Activated CD4-positive, alpha-beta T cell treated with anti-CD3 and anti-CD28 coated beads, Interleukin-2, amount 50 U/mL, for 48 hours (primary cell): ENCODE measurements at regions not wholly inside any gene's neighbourhood (a gene's known extent, or its start where the extent isn't known, plus 50 kb on each side); places are given as distances from the start of the nearest gene placed in this dataset.
"Not testable (repeated sequence)": the region's sequence is repeated elsewhere in the genome, so short reads cannot be mapped to it uniquely, and the experiment has no call there.

Experiments
- DNase-seq, 2 experiments: peaks; one replicate each; pipeline ENCODE4 v3.0.0-alpha.2; 2020

DNA sequence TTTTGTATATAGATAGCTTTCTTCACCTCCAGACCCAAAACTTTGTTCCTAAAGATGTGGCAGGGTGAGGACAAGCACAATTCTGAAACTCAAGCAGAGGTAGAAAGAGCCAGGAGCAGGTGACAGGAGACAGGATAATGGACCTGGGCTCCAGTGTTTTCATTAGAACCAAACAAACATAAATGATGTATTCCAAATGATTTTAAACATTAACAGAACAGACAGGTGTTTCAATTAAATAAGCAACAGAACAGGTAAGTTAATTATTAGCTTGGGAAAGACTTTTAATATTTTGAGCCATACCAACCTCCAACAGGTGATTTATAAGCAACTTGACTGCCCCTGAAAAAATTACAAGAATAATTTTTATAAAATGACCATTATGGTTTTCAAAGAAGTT lies 459.4 kb upstream of the LCORL start:
- DNase-seq, result no peak

DNA sequence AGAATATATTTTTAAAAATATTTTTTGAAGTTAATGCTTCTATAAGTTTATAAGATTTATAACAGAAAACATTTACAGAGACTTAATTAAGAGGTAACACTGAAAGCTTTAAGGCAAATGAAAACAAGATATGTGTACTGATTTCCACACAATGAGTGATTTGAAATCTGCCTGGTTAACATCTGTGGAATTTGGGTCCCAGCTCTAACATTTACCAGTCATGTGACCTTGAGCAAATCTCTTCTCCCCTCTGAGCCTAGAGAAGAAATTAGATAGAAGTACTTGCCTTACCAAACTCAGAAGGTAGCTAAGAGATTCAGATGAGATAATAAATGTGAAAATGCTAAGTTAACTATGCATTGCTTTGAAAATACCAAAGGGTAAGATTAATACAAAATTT lies 458.8 kb upstream of the LCORL start:
- DNase-seq, result no peak

DNA sequence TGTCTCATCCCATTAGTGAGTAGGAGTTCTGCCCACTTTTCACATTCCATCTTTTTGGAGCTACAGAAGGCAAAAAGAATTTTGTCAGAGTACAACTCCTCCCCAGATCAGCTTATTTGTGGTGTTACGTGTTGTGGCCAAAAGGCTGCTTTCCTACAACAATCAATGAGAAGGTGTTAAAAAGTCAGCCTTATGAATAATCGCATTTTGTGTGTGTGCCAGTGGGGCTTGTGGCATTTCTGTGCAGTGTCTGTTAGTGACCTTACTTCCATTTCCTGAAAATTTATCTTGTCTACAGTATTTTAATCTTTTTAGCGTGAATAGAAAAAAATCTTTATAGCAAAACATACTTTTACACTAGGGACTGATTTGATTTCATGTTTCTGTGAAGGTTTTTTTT lies 458.3 kb upstream of the LCORL start:
- no peak for DNase-seq

- DNase-seq, result no peak
Observed at GRCh38 chr4:18463987-18464559, 442.5 kb upstream of the LCORL start.

DNA sequence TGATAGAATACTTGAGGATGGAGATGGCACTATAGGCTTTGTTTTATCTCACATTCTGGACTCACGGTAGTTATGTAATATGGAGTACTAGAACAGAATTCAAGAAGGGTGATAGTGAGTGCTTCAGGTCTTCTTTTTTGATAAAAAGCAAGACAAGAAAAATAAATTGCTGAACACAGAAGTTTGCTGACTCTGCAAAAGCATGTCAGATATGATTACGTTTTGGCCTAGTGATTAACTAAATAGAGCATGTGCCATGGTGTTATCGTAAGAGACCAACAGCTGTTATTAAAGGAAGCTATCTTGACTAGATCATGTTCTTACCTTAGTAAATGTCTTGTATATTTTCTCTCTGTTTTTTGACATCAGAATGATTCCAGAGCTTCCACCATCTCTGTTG lies 436.9 kb upstream of the LCORL start:
- DNase-seq, result no peak

- no peak for DNase-seq
Observed at GRCh38 chr4:18454349-18454748, 432.8 kb upstream of the LCORL start.

DNA sequence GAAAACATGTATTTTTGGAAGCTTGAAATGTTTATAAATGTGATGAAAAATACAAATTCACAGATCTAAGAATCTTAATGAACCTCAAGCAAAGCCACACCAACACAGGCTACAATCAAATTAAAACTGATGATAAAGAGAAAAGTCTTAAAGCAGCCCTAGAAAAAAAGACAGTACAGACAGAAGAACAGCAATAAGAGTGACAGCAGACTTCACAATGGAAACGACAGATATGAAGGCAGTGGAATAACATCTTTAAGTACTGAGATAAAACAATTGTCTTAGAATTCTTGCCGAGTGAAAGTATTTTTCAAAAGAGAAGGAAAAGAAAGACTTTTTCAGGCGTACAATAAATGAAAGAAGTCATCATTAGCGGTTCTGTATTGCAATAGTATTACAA lies 423.6 kb upstream of the LCORL start:
- no peak for DNase-seq

GRCh38 chr4:18444206-18444605 lies 422.7 kb upstream of the LCORL start:
- DNase-seq, result no peak

- DNase-seq, result no peak
Observed at GRCh38 chr4:18442957-18443356, 421.4 kb upstream of the LCORL start.

DNA sequence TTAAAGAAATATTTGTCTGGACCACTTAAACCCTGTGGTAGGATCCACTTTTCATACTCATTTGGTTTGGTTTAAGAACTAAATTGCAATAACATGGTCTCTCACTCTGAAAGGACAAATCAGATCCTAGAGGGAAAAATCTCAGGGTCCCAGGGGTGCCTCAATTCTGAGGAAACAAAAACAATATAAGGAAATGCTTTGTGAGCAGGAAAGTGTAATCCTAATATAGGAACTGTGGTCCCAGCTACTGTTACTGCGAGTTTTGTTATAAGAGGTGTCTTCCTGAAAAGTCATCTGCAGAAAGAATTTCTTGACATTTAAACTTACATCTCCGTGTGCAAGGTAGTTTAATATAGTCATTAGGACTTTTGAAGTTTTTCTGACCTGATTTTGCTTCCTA lies 420.1 kb upstream of the LCORL start:
- DNase-seq, result no peak

DNA sequence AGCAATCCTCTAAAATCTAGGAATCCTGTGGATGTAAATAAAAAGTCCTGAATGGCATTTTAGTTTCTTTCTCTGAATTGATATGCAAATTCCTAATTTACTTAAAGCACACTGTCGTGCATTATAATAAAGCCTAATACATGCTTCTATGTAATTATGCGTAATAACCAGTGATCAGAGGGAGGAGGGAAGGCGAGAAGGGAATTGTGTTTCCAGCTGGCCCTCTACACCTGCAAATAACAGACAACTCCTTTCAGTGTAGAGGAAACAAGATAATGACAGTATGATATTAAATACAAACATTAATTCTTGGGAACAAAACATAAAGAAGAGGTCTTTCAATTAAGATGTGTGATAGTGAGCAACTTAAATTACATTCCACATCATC lies 419.6 kb upstream of the LCORL start:
- DNase-seq, result no peak

DNA sequence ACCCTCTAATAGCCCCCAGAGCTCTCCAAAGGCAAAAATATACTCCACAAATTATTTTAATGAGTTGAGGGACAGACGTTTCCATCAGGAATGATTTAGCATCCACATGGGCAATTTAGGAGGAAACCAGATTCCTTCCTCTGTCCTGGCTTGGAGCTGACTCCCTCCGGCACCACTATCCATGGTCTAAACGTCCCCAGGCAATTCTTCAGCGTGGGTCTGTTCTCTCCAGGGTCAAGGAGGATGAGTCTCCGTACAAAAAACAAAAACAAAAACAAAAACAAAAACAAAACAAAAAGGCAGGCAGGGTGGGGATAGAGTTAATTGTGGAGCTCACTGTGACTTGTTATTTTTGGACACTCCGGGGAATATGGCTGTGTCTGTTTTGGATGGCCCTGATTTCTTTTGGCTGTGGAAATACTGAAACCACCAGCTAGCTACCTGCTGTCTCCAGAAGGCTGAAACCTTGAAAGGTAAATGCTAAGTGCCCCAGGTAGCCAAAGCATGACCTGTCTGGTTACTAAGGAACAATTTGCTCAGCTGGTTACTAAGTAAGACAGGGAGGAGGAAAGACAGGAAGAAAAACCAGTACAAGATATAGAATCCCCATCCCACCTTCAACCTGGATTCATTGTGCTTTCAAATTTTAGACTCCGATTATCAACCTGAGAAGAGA lies 419.1 kb upstream of the LCORL start:
- no peak for DNase-seq

- no peak for DNase-seq
Observed at GRCh38 chr4:18439311-18439710, 417.8 kb upstream of the LCORL start.

GRCh38 chr4:18435781-18436180 lies 414.2 kb upstream of the LCORL start:
- no peak for DNase-seq

DNA sequence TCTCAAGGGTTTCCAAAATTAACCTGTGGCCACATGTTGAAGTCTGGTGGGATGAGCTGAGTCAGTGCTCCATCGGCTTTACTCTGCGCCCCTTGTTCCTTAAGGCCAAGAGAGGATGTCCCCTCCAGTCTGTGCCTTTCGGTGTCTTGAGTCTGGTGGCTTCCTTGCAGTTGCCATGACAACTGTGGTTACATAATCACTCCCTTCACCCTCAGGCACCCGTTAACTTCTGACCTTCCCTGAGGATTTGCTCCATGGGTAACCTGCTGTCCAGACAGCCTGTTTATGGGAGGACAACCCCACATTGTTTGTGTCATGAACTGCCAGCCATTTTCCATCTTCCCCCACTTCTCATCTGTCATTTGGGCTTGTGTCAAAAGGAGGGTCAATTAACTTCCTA lies 401.1 kb upstream of the LCORL start:
- DNase-seq, result no peak

DNA sequence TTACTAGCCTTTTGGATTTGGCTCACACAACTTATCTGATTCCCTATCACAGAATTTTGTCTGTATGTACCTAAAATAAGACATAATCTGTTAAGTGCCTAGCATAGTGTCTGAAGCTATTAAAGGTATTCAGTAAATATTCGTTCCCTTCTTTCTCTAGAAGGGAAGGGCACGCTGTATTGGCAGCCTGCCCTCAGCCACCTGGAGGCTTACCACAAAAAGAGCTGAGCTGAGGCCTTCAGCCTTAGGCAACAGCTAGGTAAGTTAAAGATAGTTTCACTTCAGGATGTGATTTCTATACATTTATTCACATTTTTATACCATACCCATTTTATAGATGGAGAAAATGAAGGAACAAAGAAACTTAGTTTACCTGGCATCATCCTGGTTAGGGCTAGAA lies 400.0 kb upstream of the LCORL start:
- DNase-seq, result no peak

- DNase-seq, result no peak
Observed at GRCh38 chr4:18419780-18420179, 398.2 kb upstream of the LCORL start.

DNA sequence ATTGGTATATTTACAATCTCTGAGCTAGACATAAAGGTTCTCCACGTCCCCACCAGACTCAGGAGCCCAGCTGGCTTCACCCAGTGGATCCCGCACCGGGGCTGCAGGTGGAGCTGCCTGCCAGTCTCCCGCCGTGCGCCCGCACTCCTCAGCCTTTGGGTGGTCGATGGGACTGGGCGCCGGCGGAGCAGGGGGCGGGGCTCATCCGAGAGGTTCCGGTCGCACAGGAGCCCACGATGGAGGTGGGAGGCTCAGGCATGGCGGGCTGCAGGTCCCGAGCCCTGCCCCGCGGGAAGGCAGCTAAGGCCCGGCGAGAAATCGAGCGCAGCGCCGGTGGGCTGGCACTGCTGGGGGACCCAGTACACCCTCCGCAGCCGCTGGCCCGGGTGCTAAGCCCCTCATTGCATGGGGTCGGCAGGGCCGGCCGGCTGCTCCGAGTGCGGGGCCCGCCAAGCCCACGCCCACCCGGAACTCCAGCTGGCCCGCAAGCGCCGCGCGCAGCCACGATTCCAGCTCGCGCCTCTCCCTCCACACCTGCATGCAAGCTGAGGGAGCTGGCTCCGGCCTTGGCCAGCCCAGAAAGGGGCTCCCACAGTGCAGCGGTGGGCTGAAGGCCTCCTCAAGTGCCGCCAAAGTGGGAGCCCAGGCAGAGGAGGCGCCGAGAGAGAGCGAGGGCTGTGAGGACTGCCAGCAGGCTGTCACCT lies 396.8 kb upstream of the LCORL start:
- DNase-seq, result not testable (repeated sequence)

DNA sequence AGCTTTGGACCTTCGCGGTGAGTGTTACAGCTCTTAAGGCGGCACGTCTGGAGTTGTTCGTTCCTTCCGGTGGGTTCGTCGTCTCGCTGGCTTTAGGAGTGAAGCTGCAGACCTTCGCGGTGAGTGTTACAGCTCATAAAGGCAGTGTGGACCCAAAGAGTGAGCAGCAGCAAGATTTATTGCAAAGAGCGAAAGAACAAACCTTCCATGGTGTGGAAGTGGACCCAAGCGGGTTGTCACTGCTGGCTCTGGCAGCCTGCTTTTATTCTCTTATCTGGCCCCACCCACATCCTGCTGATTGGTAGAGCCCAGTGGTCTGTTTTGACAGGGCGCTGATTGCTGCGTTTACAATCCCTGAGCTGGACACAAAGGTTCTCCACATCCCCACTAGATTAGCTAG lies 396.1 kb upstream of the LCORL start:
- not testable (repeated sequence) for DNase-seq

- no peak for DNase-seq
Observed at GRCh38 chr4:18406264-18406663, 384.7 kb upstream of the LCORL start.

GRCh38 chr4:18405054-18405453 lies 383.5 kb upstream of the LCORL start:
- DNase-seq, result no peak

DNA sequence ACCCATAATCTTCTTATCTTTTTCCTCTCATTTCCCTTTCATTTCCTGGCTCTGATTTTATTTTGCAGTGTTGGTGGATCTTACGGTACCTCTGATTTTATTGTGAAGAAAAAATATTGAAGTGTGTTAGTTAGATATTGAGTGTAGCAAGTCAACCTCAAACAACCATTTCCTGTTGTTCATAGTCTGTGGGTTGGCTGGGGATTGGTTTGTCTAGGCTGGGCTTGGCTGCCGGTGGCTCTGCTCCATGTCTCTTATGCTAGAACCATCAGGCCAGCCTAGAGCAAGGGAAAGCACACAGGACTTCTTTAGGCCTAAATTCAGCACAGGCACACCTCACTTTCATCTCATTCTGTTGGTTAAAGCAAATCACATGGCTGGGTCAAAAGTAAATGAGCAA lies 383.1 kb upstream of the LCORL start:
- DNase-seq, result no peak

DNA sequence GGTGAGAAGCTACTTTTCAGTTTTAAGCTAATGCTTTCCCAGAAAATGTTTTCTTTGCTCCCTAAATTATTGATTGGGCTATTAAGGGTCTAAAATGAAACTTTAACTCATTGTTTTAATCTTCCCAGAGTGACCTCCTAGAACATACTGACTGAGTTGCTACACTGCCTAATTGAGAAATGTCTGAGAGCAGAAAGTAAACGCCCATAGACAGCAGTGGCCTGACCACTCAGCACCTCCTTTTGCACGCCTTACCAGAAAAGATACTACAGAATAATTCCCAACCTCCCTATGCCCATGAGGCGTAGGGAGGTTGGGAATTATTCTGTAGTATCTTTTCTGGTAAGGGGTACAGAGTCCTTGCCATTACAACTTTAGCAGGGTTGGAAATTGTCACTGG lies 381.8 kb upstream of the LCORL start:
- no peak for DNase-seq

DNA sequence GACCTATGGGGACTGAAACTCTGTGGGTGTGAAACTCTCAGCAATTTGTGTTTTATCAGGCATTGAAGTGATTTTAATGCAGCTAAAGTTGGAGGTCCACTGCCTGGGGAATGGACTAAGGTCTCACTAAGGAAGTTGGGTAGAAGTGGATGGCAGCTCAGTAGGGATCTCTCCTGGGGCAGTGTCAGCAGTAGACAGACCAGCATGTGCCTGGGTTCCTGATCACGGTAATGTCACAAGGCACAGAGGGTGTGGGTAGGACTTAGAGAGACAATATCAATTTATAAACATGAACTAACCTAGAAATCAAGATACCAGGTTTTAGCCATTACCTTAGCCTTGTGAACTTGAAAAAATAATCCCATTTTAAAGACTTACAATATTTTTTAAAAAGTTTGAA lies 380.3 kb upstream of the LCORL start:
- no peak for DNase-seq

- no peak for DNase-seq
Observed at GRCh38 chr4:18401425-18401824, 379.9 kb upstream of the LCORL start.
